Neuronal stem cell (in vitro differentiated cells): ENCODE measurements at regions not wholly inside any gene's neighbourhood (a gene's known extent, or its start where the extent isn't known, plus 50 kb on each side); places are given as distances from the start of the nearest gene placed in this dataset.

Source experiments
- DNase-seq: peaks from one replicate; pipeline ENCODE4 v3.0.0-alpha.2; 2013; ENCODE audit warnings: low spot score
- H2AFZ ChIP-seq: one replicate; pipeline ENCODE4 v1.6.1; 2013; ENCODE audit warnings: mild to moderate bottlenecking, low read length, inconsistent platforms
- H2AK5ac ChIP-seq: 2 replicates; pipeline ENCODE4 v1.6.1; 2013; ENCODE audit warnings: low read depth, mild to moderate bottlenecking, inconsistent platforms, low read length, moderate library complexity, mixed read lengths
- H2BK120ac ChIP-seq: 2 replicates; pipeline ENCODE4 v1.6.1; 2013; ENCODE audit warnings: low read depth, mild to moderate bottlenecking, inconsistent platforms, low read length, moderate library complexity, mixed read lengths
- H2BK12ac ChIP-seq: one replicate; pipeline ENCODE4 v1.6.1; 2013; ENCODE audit warnings: low read length, inconsistent platforms
- H2BK15ac ChIP-seq: 2 replicates; pipeline ENCODE4 v1.6.1; 2013; ENCODE audit warnings: mild to moderate bottlenecking, low read length, inconsistent platforms, mixed read lengths
- H2BK5ac ChIP-seq: one replicate; pipeline ENCODE4 v1.6.1; 2013; ENCODE audit warnings: inconsistent platforms, mild to moderate bottlenecking, low read length, moderate library complexity
- H3K14ac ChIP-seq: one replicate; pipeline ENCODE4 v1.6.1; 2013; ENCODE audit warnings: low read length, inconsistent platforms
- H3K18ac ChIP-seq: 2 replicates; pipeline ENCODE4 v1.6.1; 2013; ENCODE audit warnings: low read length, inconsistent platforms
- H3K23ac ChIP-seq: 2 replicates; pipeline ENCODE4 v1.6.1; 2013; ENCODE audit warnings: low read depth, mild to moderate bottlenecking, mixed read lengths, low read length, inconsistent platforms; ENCODE audit not compliant: poor library complexity
- H3K27ac ChIP-seq: replicated peaks from 3 replicates; pipeline ENCODE4 v1.5.1; 2013; ENCODE audit warnings: low read length, inconsistent platforms
- H3K27me3 ChIP-seq, 3 experiments: 2 replicates each; pipeline ENCODE4 v1.6.1; 2013; ENCODE audit warnings: low read length in 3 of 3, mild to moderate bottlenecking in 2 of 3, inconsistent platforms in 1 of 3, low read depth in 1 of 3, mixed read lengths in 1 of 3, moderate library complexity in 1 of 3; ENCODE audit not compliant: control insufficient read depth in 3 of 3, insufficient read depth in 3 of 3
- H3K36me3 ChIP-seq, 2 donors: replicated peaks in 1 of 2; 2 replicates each; pipeline ENCODE4 v1.6.1; 2013; ENCODE audit warnings: low read length in 2 of 2; ENCODE audit not compliant: control insufficient read depth in 2 of 2, insufficient read depth in 2 of 2
- H3K4ac ChIP-seq: 2 replicates; pipeline ENCODE4 v1.6.1; 2013; ENCODE audit warnings: inconsistent platforms, mild to moderate bottlenecking, low read length, moderate library complexity
- H3K4me1 ChIP-seq, 2 donors: 1 replicate in 1 of 2; 2 replicates in 1 of 2; pipeline ENCODE4 v1.6.1; 2013; ENCODE audit warnings: low read length in 2 of 2, low read depth in 1 of 2; ENCODE audit not compliant: control insufficient read depth in 2 of 2, insufficient read depth in 1 of 2
- H3K4me2 ChIP-seq: one replicate; pipeline ENCODE4 v1.6.1; 2013; ENCODE audit warnings: mild to moderate bottlenecking, low read length, inconsistent platforms; ENCODE audit not compliant: insufficient read depth, poor library complexity, severe bottlenecking
- H3K4me3 ChIP-seq, 2 donors: 2 replicates each; pipeline ENCODE4 v1.5.1; 2013; ENCODE audit warnings: low read length in 2 of 2, mild to moderate bottlenecking in 2 of 2, inconsistent platforms in 1 of 2, moderate library complexity in 1 of 2
- H3K79me1 ChIP-seq: one replicate; pipeline ENCODE4 v1.6.1; 2013; ENCODE audit warnings: low read depth, mild to moderate bottlenecking, inconsistent platforms, low read length, moderate library complexity
- H3K9ac ChIP-seq: one replicate; pipeline ENCODE4 v1.6.1; 2013; ENCODE audit warnings: mild to moderate bottlenecking, low read depth, low read length, inconsistent platforms; ENCODE audit not compliant: poor library complexity
- H3K9me3 ChIP-seq, 2 donors: replicated peaks in 1 of 2; 2 replicates each; pipeline versions ENCODE3 to v1.6.1; 2013; ENCODE audit warnings: low read length in 2 of 2, mild to moderate bottlenecking in 2 of 2, inconsistent platforms in 1 of 2, low read depth in 1 of 2, mixed read lengths in 1 of 2, moderate library complexity in 1 of 2; ENCODE audit not compliant: control insufficient read depth in 2 of 2, insufficient read depth in 1 of 2
- H4K8ac ChIP-seq: one replicate; pipeline ENCODE4 v1.6.1; 2013; ENCODE audit warnings: low read depth, mild to moderate bottlenecking, inconsistent platforms, low read length, moderate library complexity
- H4K91ac ChIP-seq: one replicate; pipeline ENCODE4 v1.6.1; 2013; ENCODE audit warnings: low read length, low read depth, mild to moderate bottlenecking, inconsistent platforms; ENCODE audit not compliant: poor library complexity
- WGBS, 2 donors: extraction: QIAGEN DNeasy Blood & Tissue Kit; methylation state at CpG; one replicate each; pipeline ENCODE4 v1.1.7; 2013; ENCODE audit warnings: missing lambda C conversion rate in 2 of 2, mixed read lengths in 1 of 2; ENCODE audit not compliant: insufficient read length in 2 of 2, insufficient replicate concordance in 1 of 2; ENCODE audit errors: extremely low coverage in 2 of 2; 5-methylcytosine and 5-hydroxymethylcytosine counted together

DNA sequence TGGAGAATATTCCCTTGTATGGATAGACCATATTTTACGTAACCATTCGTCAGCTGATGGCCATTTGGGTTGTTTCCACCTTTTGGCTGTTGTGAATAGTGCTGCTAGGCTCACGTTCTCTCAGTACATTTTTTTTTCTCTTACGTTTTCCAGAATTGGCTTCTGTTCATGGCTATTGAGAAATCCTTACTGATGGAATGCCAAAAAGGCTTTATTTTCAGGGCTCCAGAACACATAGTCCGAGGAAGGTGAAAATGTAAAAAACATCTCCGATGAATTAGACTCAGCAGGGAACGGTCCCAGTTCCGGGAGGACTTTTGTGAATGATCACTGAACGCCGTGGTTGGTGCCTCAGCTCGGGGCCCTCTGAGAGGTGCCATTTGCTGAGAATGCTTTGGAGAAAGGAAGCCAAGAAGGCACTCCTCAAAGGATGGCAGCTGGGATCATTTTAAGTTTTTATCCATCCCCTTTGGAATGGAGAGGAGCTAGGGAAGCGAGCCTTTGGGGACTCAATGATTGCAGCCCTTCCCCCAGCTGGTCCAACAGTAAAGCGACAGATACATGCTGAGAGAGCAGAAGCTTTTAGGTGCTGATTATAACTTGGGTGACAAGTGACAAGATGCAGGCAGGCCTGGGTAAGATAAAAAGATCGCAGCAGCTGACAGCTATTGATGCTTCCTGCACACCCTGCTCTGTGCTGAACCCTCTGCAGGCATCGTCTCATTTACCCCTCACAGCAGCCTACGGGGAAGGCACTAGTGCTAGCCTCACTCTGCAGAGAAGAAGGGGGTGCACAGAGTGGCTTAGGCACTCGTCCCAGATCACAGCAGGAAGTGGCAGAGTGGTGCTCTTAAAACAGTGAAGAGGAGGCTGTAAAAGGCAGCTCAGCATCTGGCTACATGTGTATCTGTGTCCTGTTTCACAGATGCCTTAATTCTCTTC is 133.4 kb upstream of the KCNG1 start:
- WGBS, 2 donors = no CpG with 5 or more reads among the region's 17 CpGs
- peaks cover 4 to 5% of the 10 kb centered on the region in 2 donors for H3K4me1 ChIP-seq
- H3K9me3 ChIP-seq = no peaks in the 10 kb centered on the region
- peak overlapping the region; percentile 87 for H3K14ac ChIP-seq
- no peak for DNase-seq
- no peak overlapping the region for H3K9ac ChIP-seq
- no peak overlapping the region for H3K4ac ChIP-seq
- H3K27me3 ChIP-seq = peaks cover 0 to 17% (median 0%) of the 10 kb centered on the region in 3 experiments
- no peaks in the 10 kb centered on the region for H3K36me3 ChIP-seq
- no peak overlapping the region for H3K27ac ChIP-seq
- no peak overlapping the region for H3K4me3 ChIP-seq
- no peak overlapping the region for H4K91ac ChIP-seq
- H2BK15ac ChIP-seq = no peak overlapping the region
- no peak overlapping the region for H3K23ac ChIP-seq
- no peak overlapping the region for H2BK5ac ChIP-seq
- H2BK12ac ChIP-seq = no peak overlapping the region
- no peak overlapping the region for H2AK5ac ChIP-seq
- no peaks in the 10 kb centered on the region for H3K79me1 ChIP-seq
- no peak overlapping the region for H3K4me2 ChIP-seq
- peak overlapping the region; percentile 52 for H2AFZ ChIP-seq
- H3K18ac ChIP-seq = no peak overlapping the region
- H2BK120ac ChIP-seq = no peak overlapping the region
- no peak overlapping the region for H4K8ac ChIP-seq

DNA sequence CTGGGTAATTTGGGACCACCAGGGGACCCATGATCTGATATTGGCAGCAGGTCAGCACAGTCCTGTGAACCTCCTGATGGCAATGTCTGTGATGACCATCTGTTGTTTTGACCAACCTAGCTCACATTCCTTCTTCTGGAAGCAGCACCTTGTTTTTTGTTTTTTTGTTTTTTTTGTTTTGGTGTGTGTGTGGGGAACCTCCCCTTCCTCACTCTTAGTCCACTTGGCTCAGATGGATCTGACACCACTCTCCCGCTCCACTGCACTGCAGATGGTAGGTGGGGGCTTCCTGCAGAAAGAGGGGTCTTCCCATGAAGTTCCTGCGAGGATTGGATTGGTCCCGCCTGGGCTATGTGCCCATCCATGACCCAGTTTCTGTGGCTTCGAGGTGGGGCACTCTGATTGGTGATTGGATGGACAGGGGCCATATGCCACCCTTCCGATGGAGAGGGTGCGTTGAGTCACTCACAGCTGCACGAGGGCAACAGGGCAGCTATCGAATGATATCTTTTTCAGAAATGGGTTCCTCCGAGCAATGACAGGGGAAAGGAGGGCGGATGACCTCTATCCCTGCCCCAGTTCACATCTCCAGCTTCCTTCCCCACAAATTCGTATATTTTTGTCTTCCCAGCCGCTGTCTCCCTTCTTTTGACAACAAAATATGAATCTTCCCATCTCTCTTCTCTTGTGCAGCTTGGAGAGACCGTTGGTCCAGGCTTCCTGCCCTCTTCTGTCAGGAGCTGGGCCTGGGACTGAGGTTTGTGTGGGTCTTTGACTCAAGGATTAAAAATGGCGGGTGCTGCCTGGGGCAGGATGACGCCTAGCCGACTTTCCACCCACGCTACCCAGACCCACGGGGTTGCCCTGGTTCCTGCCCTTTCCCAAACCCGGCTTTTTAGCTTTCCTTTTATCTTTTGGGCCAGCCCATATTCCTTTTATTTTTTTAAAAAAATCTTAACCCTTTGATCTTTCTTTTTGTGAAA is 132.1 kb upstream of the KCNG1 start:
- H3K36me3 ChIP-seq = no peaks in the 10 kb centered on the region
- H3K79me1 ChIP-seq = no peaks in the 10 kb centered on the region
- peak overlapping the region; percentile 35 for H3K18ac ChIP-seq
- H3K4ac ChIP-seq = no peak overlapping the region
- no peak for DNase-seq
- no peak overlapping the region for H2BK12ac ChIP-seq
- H2BK120ac ChIP-seq = no peak overlapping the region
- no peak overlapping the region for H4K91ac ChIP-seq
- no peak overlapping the region for H2BK5ac ChIP-seq
- no peak overlapping the region for H2BK15ac ChIP-seq
- H2AFZ ChIP-seq = no peak overlapping the region
- H3K4me2 ChIP-seq = no peak overlapping the region
- H3K4me3 ChIP-seq = no peak overlapping the region
- H3K23ac ChIP-seq = no peak overlapping the region
- H3K4me1 ChIP-seq = peaks cover 4 to 5% of the 10 kb centered on the region in 2 donors
- no peak overlapping the region for H3K9ac ChIP-seq
- no peak overlapping the region for H4K8ac ChIP-seq
- H3K27ac ChIP-seq = no peak overlapping the region
- H2AK5ac ChIP-seq = peak overlapping the region; percentile 39
- no peak overlapping the region for H3K14ac ChIP-seq
- H3K9me3 ChIP-seq = no peaks in the 10 kb centered on the region
- WGBS, 2 donors = no CpG with 5 or more reads among the region's 19 CpGs
- H3K27me3 ChIP-seq = peaks cover 0 to 14% (median 0%) of the 10 kb centered on the region in 3 experiments

DNA sequence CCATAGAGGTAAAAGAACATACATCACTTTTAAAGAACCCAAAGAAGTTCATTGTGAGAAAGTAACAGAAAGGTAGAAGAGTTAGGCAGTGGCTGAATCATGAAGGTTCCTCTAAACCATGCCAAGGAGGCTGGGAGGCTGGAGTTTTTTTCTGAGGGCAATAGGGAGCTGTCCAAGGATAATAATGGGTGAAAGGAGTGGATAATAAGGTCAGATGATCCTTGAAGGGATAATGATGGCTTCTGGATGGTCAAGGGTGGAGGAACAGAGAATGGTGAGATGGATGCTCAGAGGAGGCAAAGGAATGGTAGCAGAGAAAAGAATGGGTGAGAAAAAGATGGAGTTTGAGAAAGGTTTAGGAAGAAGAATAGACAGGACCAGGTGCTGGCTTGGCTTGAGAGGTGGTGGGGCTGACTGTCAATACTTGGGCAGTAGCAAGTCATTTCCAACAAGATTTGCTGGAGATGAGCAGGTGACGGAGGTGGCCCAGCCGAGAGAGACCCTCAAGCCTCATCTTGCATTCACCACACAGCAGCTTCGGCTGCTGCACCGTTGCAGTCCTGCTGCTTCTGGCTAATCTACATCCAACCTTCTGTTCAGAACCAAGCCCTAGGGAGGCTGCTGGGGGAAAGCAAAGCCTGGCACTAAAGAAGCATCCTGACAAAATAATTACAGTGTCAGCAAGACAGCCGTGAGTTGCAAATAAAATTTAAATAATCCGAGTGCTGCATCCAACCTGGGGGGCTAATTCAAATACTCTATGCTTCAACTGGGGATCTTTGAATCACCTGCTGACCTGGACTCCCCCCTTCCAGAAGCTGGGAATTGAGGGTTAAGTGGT is 131.2 kb upstream of the KCNG1 start:
- Histone ChIP-seq H3K4me3 (no peak overlapping the region), H2AFZ (no peak overlapping the region), H2AK5ac (no peak overlapping the region), H3K4ac (no peak overlapping the region), H3K9me3 (no peaks in the 10 kb centered on the region), H3K4me2 (no peak overlapping the region), H3K9ac (no peak overlapping the region), H3K27ac (no peak overlapping the region), H3K14ac (no peak overlapping the region), H2BK15ac (no peak overlapping the region), H3K79me1 (no peaks in the 10 kb centered on the region), H3K18ac (no peak overlapping the region), H3K27me3 (peaks cover 0 to 7% (median 0%) of the 10 kb centered on the region in 3 experiments), H3K4me1 (peaks cover 4 to 5% of the 10 kb centered on the region in 2 donors), H3K36me3 (no peaks in the 10 kb centered on the region), H4K8ac (no peak overlapping the region), H2BK12ac (no peak overlapping the region), H3K23ac (no peak overlapping the region), H2BK5ac (no peak overlapping the region), H4K91ac (no peak overlapping the region), H2BK120ac (no peak overlapping the region)
- DNase-seq = no peak
- no CpG with 5 or more reads among the region's 6 CpGs for WGBS, 2 donors
